HK-2 (cell line): ENCODE measurements at regions not wholly inside any gene's neighbourhood (a gene's known extent, or its start where the extent isn't known, plus 50 kb on each side); places are given as distances from the start of the nearest gene placed in this dataset.
"Not testable (repeated sequence)": the region's sequence is repeated elsewhere in the genome, so short reads cannot be mapped to it uniquely, and the experiment has no call there.

Experiments
- DNase-seq: peaks from one replicate; pipeline ENCODE4 v3.0.0-alpha.2; 2018; ENCODE audit not compliant: unreplicated experiment

DNA sequence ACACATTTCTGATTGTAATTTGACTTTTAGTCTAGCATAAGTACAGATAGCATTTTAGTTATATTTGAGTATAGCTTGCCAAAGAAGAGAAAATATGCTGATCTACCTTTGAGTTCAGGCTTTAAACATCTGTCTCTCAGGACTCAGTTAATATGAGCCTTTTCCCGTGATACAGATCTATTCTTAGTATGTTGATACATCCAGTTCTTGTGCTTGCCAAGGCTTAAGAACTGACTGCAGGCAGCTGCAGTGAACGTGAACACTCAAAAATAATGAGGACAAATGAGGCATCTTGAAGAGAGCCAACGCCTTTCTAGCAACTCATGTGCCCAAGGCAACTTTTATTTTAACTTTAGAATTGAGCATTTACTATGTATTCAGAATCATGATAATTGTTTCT is 325.5 kb downstream of the SI start:
- no peak for DNase-seq

DNA sequence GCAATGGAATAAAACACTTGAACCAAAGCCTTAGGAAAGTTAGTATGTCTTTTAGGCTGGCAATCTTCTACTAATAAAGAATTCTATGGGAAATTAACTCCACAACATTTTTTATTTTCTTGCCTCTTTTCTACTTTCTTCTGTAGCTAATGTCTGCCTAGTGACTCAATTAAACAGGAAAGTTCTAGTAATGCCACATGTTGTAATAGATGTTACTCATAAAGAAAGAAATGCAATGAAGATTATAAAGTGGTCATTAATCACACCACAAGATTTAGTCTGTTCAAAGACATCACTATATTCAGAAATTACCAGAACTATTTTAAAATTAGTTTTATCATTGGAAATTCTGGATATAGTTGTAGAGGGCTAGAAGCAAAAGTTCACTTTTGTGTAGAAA is 329.7 kb downstream of the SI start:
- DNase-seq: no peak

- no peak for DNase-seq
Measured at GRCh38 chr3:164741869-164742268, 336.4 kb downstream of the SI start.

GRCh38 chr3:164737174-164737573 is 341.1 kb downstream of the SI start:
- no peak for DNase-seq

DNA sequence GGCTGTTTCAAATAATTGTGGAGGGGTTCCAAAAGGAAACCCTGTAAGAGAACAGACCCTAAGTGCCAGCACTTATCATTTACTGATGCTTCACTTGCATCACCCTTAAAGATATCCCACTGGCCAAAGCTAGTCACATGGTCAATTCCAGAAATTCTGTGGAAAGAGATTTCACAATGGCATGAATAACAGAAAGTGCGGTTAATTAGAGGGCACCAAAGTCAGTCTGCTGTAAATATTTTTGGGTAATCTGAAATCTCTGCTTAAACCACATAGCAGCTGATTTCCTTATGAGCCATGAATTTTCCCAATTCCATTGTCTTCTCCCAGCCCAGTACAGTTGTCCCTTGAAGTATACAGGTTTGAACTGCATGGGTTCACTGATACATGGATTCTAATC is 346.1 kb downstream of the SI start:
- DNase-seq: no peak

DNA sequence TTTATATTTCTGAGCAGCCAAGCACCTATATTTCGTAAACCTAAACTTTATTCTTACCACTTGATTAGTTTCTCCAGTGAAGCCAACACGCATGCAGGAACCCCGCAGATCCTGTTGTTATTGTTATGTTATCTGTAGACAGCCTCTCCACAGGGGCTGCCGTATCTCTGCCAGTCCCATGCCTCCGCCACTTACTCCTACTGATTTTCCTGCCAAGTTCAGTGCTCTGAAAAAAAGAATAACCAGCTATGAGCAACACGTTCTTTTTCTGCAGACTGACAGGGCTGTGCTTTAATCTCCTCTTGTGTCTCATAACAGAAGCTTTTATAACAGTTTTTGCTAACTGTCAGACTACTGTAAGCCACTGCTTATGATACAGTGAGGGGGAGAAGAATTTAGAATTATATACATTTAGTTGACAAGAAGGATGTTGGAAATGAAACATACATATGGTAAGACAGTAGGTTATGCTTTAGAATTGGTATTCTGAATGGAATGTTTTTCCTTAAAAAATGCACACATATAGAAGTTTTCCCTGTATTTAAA is 347.4 kb downstream of the SI start:
- no peak for DNase-seq

- DNase-seq: no peak
Measured at GRCh38 chr3:164723396-164723795, 354.9 kb downstream of the SI start.

DNA sequence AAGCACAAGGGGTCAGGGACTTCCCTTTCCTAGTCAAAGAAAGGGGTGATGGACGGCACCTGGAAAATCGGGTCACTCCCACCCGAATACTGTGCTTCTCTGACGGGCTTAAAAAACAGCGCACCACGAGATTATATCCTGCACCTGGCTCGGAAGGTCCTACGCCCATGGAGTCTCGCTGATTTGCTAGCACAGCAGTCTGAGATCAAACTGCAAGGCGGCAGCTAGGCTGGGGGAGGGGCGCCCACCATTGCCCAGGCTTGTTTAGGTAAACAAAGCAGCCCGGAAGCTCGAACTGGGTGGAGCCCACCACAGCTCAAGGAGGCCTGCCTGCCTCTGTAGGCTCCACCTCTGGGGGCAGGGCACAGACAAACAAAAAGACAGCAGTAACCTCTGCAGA is 375.5 kb downstream of the SI start:
- not testable (repeated sequence) for DNase-seq

GRCh38 chr3:164687902-164688301 is 390.4 kb downstream of the SI start:
- DNase-seq: no peak

GRCh38 chr3:164687211-164687610 is 391.1 kb downstream of the SI start:
- DNase-seq: no peak

- DNase-seq: no peak
Measured at GRCh38 chr3:164683489-164683888, 394.8 kb downstream of the SI start.

- no peak for DNase-seq
Measured at GRCh38 chr3:164679245-164679644, 399.1 kb downstream of the SI start.

DNA sequence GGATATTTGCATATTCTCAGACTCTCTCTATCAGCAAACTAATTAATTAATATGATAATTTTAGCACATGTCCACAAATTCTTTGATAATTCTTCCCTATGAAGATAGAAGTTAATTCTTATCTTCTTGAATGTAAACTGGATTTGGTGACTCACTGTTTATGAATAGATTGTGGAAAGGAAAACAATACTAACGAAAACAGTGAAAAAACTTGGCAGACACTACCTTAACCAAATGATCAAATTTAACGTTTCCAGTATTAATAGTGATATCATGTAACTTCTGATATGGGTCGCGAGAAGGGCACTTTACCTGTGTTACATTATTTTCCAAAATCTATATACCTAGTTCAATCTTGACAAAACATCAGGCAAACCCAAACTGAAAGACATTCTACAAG is 401.0 kb downstream of the SI start:
- no peak for DNase-seq

- no peak for DNase-seq
Measured at GRCh38 chr3:164673738-164674137, 404.6 kb downstream of the SI start.

DNA sequence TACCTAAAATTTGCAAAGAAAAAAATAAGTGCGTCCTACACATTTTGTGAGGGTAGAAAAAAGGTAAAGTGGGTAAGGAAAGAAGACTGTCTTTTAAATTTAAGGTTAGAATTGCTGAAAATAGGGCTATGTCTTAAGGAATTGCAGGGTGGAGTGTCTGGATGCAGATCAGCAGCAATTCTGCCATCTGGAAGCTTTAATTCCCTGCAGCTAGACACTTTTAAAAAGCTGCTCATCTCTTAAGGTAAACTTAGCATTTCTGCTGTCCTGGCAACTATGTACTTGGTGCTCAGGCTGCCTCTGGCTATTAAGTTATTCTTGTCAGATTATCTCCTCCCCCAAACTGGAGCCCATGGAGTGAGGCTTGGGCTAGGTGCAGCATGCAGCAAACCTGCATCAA is 420.2 kb downstream of the SI start:
- DNase-seq: no peak

- DNase-seq: no peak
Measured at GRCh38 chr3:164657631-164658030, 420.7 kb downstream of the SI start.

GRCh38 chr3:164655462-164655861 is 422.8 kb downstream of the SI start:
- DNase-seq: no peak

DNA sequence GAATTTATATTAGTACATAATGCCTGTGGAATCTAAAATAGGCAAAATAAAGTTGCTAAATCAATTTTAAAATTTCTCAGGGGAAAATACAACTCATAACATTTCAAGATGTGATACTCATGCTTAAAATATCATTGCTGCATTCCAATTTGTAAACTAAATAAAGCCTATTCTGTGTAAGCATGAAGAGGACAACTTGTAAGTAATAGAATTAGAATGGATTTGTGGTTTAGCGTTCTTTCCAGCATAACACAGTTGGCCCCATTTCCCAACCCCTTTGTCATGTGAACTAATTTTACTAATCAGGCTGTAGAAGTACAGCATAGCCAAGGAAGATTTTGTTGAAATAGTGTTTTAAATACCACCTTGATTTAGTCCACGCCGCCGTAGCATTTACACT is 437.2 kb downstream of the SI start:
- no peak for DNase-seq

- DNase-seq: no peak
Measured at GRCh38 chr3:164640591-164640990, 437.7 kb downstream of the SI start.

DNA sequence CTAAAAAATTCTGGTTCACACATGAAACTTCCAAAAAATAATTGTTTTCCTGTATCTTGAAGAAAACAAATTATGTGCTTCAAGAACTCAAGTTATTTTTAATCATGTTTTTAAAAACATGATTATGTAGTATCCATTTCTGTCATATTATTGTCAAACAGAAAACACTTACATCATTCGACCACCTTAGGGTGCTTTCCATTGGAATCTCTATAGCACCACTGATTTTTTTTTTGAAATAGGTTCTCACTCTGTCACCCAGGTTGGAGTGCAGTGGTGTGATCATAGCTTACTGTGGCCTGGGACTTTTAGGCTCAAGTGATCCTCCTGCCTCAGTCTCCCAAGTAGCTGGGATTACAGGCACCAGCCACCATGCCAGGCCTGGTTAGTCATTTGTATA is 457.3 kb downstream of the SI start:
- DNase-seq: no peak

- no peak for DNase-seq
Measured at GRCh38 chr3:164620423-164620822, 457.9 kb downstream of the SI start.

DNA sequence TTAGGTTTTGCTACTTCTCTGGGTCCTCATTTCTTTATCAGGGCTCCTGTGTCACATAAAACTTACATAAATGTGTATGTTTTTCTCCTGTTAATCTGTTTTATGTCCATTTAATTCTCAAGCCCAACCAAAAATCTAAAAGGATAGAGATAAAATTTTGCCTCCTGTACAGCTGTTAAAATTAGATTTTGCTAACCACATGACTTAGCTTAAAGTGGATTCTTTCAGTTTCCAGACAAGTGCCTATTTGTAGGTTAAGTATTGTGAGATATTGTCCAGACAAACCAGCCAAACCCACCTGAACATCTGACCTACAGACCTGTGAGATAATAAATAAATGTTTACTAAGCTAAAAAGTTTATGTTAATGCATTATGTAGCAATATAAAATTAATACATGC is 465.5 kb downstream of the SI start:
- DNase-seq: no peak

GRCh38 chr3:164608554-164609276 is 469.6 kb downstream of the SI start:
- no peak for DNase-seq

DNA sequence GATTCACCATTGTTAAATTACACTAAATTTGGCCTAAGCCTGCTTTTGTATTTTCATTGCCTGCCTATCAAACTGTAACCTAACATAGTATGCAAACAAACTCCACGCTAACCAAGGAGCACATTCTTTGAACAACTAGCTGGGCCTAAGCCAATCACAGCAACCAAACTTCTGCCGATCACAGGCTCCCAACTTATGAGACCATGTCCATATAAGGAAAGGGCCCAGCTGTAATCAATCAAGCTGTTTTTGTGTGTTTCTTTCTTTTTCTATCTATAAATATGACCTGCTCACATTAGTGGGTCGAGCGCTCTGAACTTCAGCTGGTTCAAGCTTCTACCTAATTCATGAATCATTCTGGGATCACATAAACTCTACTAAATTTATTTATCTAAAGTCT is 473.6 kb downstream of the SI start:
- no peak for DNase-seq
